GM23248 (cell line): ENCODE measurements at regions not wholly inside any gene's neighbourhood (a gene's known extent, or its start where the extent isn't known, plus 50 kb on each side); places are given as distances from the start of the nearest gene placed in this dataset.
A peak's percentile ranks its signal among the peaks of the same experiment; 100 is the strongest.

ENCODE experiments used
- DNase-seq: peaks from one replicate; pipeline ENCODE4 v3.0.0-alpha.2; 2015
- H2AFZ ChIP-seq: fragments of 200-600 bp; sonication (generic); 2 replicates; pipeline ENCODE4 v1.6.1; 2016; ENCODE audit warnings: antibody characterized with exemption
- H3F3A ChIP-seq: fragments of 200-600 bp; sonication (generic); 2 replicates; pipeline ENCODE4 v1.6.1; 2016; ENCODE audit warnings: mild to moderate bottlenecking, antibody characterized with exemption, mixed run types; ENCODE audit not compliant: insufficient read depth
- H3K27ac ChIP-seq: fragments of 200-600 bp; sonication (generic); 2 replicates; pipeline ENCODE4 v1.5.1; 2016; ENCODE audit warnings: mild to moderate bottlenecking
- H3K27me3 ChIP-seq: fragments of 200-600 bp; sonication (generic); replicated peaks from 2 replicates; pipeline ENCODE4 v1.6.1; 2016; ENCODE audit warnings: mild to moderate bottlenecking; ENCODE audit not compliant: insufficient read depth
- H3K36me3 ChIP-seq: fragments of 200-600 bp; sonication (generic); 2 replicates; pipeline ENCODE4 v1.6.1; 2016; ENCODE audit warnings: low read depth, mild to moderate bottlenecking
- H3K4me1 ChIP-seq: fragments of 200-600 bp; sonication (generic); 2 replicates; pipeline ENCODE4 v1.6.1; 2016; ENCODE audit warnings: mild to moderate bottlenecking; ENCODE audit not compliant: insufficient read depth
- H3K4me2 ChIP-seq: fragments of 200-600 bp; sonication (generic); one replicate; pipeline ENCODE4 v1.6.1; 2016; ENCODE audit warnings: mild to moderate bottlenecking; ENCODE audit not compliant: unreplicated experiment
- H3K4me3 ChIP-seq: fragments of 200-600 bp; sonication (generic); 2 replicates; pipeline ENCODE4 v1.5.1; 2016; ENCODE audit warnings: mild to moderate bottlenecking
- H3K79me2 ChIP-seq: fragments of 200-600 bp; sonication (generic); 2 replicates; pipeline ENCODE4 v1.6.1; 2016; ENCODE audit warnings: mild to moderate bottlenecking; ENCODE audit not compliant: insufficient read depth
- H3K9ac ChIP-seq: fragments of 200-600 bp; sonication (generic); 2 replicates; pipeline ENCODE4 v1.6.1; 2016; ENCODE audit warnings: mild to moderate bottlenecking
- H3K9me2 ChIP-seq: fragments of 200-600 bp; sonication (generic); 2 replicates; pipeline ENCODE4 v1.6.1; 2016; ENCODE audit warnings: mixed run types, mild to moderate bottlenecking, moderate library complexity; ENCODE audit not compliant: insufficient read depth
- H3K9me3 ChIP-seq: fragments of 200-600 bp; sonication (generic); one replicate; pipeline ENCODE4 v1.6.1; 2017; ENCODE audit warnings: low read depth
- H4K20me1 ChIP-seq: fragments of 200-600 bp; sonication (generic); 2 replicates; pipeline ENCODE4 v1.6.0; 2016; ENCODE audit not compliant: insufficient read depth
- EZH2 ChIP-seq: fragments of 200-600 bp; sonication (generic); IDR thresholded peaks from 2 replicates; pipeline ENCODE4 v1.6.1; 2018; ENCODE audit warnings: antibody characterized with exemption, mild to moderate bottlenecking; ENCODE audit not compliant: insufficient read depth, poor library complexity, severe bottlenecking
- EZH2phosphoT487 ChIP-seq: fragments of 200-600 bp; sonication (generic); IDR thresholded peaks from 2 replicates; pipeline ENCODE4 v1.6.1; 2018; ENCODE audit warnings: antibody characterized with exemption, moderate library complexity, mild to moderate bottlenecking, low read depth; ENCODE audit not compliant: insufficient read depth
- WGBS, 2 experiments: methylation state at CpG; one replicate each; pipeline ENCODE4 v1.1.6; 2015 to 2017; ENCODE audit warnings: low lambda C conversion rate in 2 of 2, low coverage in 1 of 2; ENCODE audit errors: missing lambda C conversion rate in 2 of 2; 5-methylcytosine and 5-hydroxymethylcytosine counted together
- in situ Hi-C: fragments of 300-500 bp; cut with MboI; formaldehyde crosslinking; loops from 2 replicates; pipeline ENCODE4 v1.15.0; 2020

- H3K4me2 ChIP-seq, result no peak overlapping the region
- H3K4me1 ChIP-seq, result peaks cover 4% of the 10 kb centered on the region; the same call in 1 of the 2 replicates
- no peaks in the 10 kb centered on the region for H3K9me3 ChIP-seq
- H3K36me3 ChIP-seq, result no peaks in the 10 kb centered on the region
- TF ChIP-seq EZH2 (no peak), EZH2phosphoT487 (no peak)
- no peaks in the 10 kb centered on the region for H3K79me2 ChIP-seq
- H2AFZ ChIP-seq, result no peak overlapping the region
- 86 to 87% methylated on average over 8 to 10 of the region's 10 CpGs for WGBS, 2 experiments
- no peaks in the 10 kb centered on the region for H3K27me3 ChIP-seq
- in situ Hi-C loops, result no loop called here
- H3K9ac ChIP-seq, result no peak overlapping the region
- H3K4me3 ChIP-seq, result no peak overlapping the region
- DNase-seq, result no peak
- no peaks in the 10 kb centered on the region for H3K9me2 ChIP-seq
- no peaks in the 10 kb centered on the region for H4K20me1 ChIP-seq
- H3K27ac ChIP-seq, result no peak overlapping the region
- no peaks in the 10 kb centered on the region for H3F3A ChIP-seq
Measured at GRCh38 chr1:8222789-8223188, 95.1 kb upstream of the SLC45A1 start.

- H3K27ac ChIP-seq, result no peak overlapping the region
- H3K9ac ChIP-seq, result no peak overlapping the region
- no peak for TF ChIP-seq EZH2phosphoT487
- TF ChIP-seq EZH2, result no peak
- peak; percentile 40 for DNase-seq
- H3K27me3 ChIP-seq, result no peaks in the 10 kb centered on the region
- H4K20me1 ChIP-seq, result no peaks in the 10 kb centered on the region
- no peaks in the 10 kb centered on the region for H3F3A ChIP-seq
- H3K9me2 ChIP-seq, result no peaks in the 10 kb centered on the region
- no peak overlapping the region for H2AFZ ChIP-seq
- in situ Hi-C loops, result no loop called here
- H3K79me2 ChIP-seq, result no peaks in the 10 kb centered on the region
- no peaks in the 10 kb centered on the region for H3K36me3 ChIP-seq
- no peak overlapping the region for H3K4me2 ChIP-seq
- WGBS, 2 experiments, result 33 to 48% methylated on average over 4 of the region's 4 CpGs
- peaks cover 6% of the 10 kb centered on the region; the same call in 1 of the 2 replicates for H3K4me1 ChIP-seq
- H3K9me3 ChIP-seq, result no peaks in the 10 kb centered on the region
- no peak overlapping the region for H3K4me3 ChIP-seq
Measured at GRCh38 chr1:8219530-8219929, 98.4 kb upstream of the SLC45A1 start.

- no peak overlapping the region for H3K4me3 ChIP-seq
- H3K9ac ChIP-seq, result no peak overlapping the region
- H3K4me2 ChIP-seq, result no peak overlapping the region
- H3K27ac ChIP-seq, result no peak overlapping the region
- no peak for TF ChIP-seq EZH2phosphoT487
- TF ChIP-seq EZH2, result no peak
- H3K27me3 ChIP-seq, result no peaks in the 10 kb centered on the region
- H3K36me3 ChIP-seq, result no peaks in the 10 kb centered on the region
- no peak overlapping the region for H2AFZ ChIP-seq
- no peaks in the 10 kb centered on the region for H4K20me1 ChIP-seq
- no peaks in the 10 kb centered on the region for H3K79me2 ChIP-seq
- H3K9me2 ChIP-seq, result no peaks in the 10 kb centered on the region
- in situ Hi-C loops, result no loop called here
- peaks cover 6% of the 10 kb centered on the region; the same call in 1 of the 2 replicates for H3K4me1 ChIP-seq
- H3F3A ChIP-seq, result no peaks in the 10 kb centered on the region
- peak; percentile 52 for DNase-seq
- H3K9me3 ChIP-seq, result no peaks in the 10 kb centered on the region
- WGBS, 2 experiments, result 80 to 84% methylated on average over 9 to 10 of the region's 10 CpGs
Measured at GRCh38 chr1:8218351-8219092, 99.4 kb upstream of the SLC45A1 start.

GRCh38 chr1:8217809-8218208 lies 100.1 kb upstream of the SLC45A1 start:
- no peaks in the 10 kb centered on the region for H3K36me3 ChIP-seq
- H3K4me3 ChIP-seq, result peak overlapping the region; percentile 52
- no peaks in the 10 kb centered on the region for H4K20me1 ChIP-seq
- no peak for DNase-seq
- H3F3A ChIP-seq, result no peaks in the 10 kb centered on the region
- TF ChIP-seq EZH2phosphoT487, result no peak
- no peak for TF ChIP-seq EZH2
- no peaks in the 10 kb centered on the region for H3K79me2 ChIP-seq
- H3K9me3 ChIP-seq, result no peaks in the 10 kb centered on the region
- no peaks in the 10 kb centered on the region for H3K9me2 ChIP-seq
- 86 to 90% methylated on average over 4 of the region's 4 CpGs for WGBS, 2 experiments
- in situ Hi-C loops, result no loop called here
- H3K27me3 ChIP-seq, result no peaks in the 10 kb centered on the region
- H3K4me2 ChIP-seq, result peak overlapping the region; percentile 49
- no peak overlapping the region for H3K27ac ChIP-seq
- H2AFZ ChIP-seq, result peak overlapping the region; percentile 71
- peak overlapping the region; percentile 57 for H3K9ac ChIP-seq
- peaks cover 6% of the 10 kb centered on the region; the same call in 1 of the 2 replicates for H3K4me1 ChIP-seq
